ENCODE measurements at regions not wholly inside any gene's neighbourhood (a gene's known extent, or its start where the extent isn't known, plus 50 kb on each side); places are given as distances from the start of the nearest gene placed in this dataset.

DNA sequence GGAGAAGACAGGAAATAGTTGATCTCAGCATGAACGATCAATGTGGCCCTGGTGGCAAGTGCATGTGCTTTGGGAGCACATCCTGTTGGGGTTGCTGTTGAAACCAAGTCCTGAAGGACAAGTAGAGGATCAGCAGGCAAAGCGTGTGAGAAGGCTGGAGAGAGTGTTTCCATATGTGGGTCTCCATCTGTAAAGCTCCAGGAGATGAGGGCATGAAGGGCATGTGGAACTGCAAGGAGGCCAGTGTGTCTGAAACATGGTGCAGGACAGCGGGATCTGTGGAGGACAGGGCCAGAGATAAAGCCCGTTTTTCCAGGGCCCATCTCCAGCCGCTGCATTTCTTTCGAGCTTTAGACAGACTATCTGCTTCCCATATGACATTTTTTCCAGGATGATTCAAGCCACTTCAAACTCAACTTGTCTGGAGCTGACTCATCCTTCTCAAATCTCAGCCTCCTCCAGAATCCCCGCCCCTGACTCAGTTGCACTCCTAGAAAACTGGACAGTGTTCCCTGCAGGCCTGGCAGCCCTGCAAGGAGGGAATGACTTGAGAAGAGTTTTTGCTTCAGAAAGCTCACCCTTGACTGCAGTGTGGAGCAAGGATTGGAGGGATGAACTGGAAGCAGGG is 226.1 kb downstream of the VAPA start:
- 87% methylated on average over 7 of the region's 7 CpGs for WGBS
- no peak overlapping the region for H3K4me3 ChIP-seq
- H3K27ac ChIP-seq = no peak overlapping the region
- H3K36me3 ChIP-seq = no peaks in the 10 kb centered on the region
- H3K9me3 ChIP-seq = no peaks in the 10 kb centered on the region
- no peaks in the 10 kb centered on the region for H3K27me3 ChIP-seq (replicated peaks; ENCODE audit: insufficient read depth)
- intact Hi-C loops (cut with DNase I) = no loop called here
- no peaks in the 10 kb centered on the region for H3K4me1 ChIP-seq (replicated peaks)
- no peak for DNase-seq (ENCODE audit: low spot score)
- TF ChIP-seq POLR2A (IDR thresholded peaks at IDR 0.05) (no peak), POLR2AphosphoS5 (IDR thresholded peaks at IDR 0.05) (no peak), CTCF (IDR thresholded peaks at IDR 0.05) (no peak)

GRCh38 chr18:10140461-10141282 is 226.9 kb downstream of the VAPA start:
- H3K4me1 ChIP-seq (replicated peaks) = no peaks in the 10 kb centered on the region
- peak; percentile 33 for DNase-seq (ENCODE audit: low spot score)
- H3K27ac ChIP-seq = no peak overlapping the region
- H3K36me3 ChIP-seq = no peaks in the 10 kb centered on the region
- H3K9me3 ChIP-seq = no peaks in the 10 kb centered on the region
- no peak overlapping the region for H3K4me3 ChIP-seq
- intact Hi-C loops (cut with DNase I) = no loop called here
- 63% methylated on average over 7 of the region's 7 CpGs for WGBS
- H3K27me3 ChIP-seq (replicated peaks; ENCODE audit: insufficient read depth) = no peaks in the 10 kb centered on the region
- peak; percentile 7 for TF ChIP-seq POLR2AphosphoS5 (IDR thresholded peaks at IDR 0.05)
- TF ChIP-seq CTCF (IDR thresholded peaks at IDR 0.05) = no peak

GRCh38 chr18:10141559-10141958 is 227.7 kb downstream of the VAPA start:
- no peak overlapping the region for H3K27ac ChIP-seq
- 77% methylated on average over 7 of the region's 7 CpGs for WGBS
- no peaks in the 10 kb centered on the region for H3K9me3 ChIP-seq
- no peak for TF ChIP-seq CTCF (IDR thresholded peaks at IDR 0.05)
- TF ChIP-seq POLR2AphosphoS5 (IDR thresholded peaks at IDR 0.05) = no peak
- no peak for TF ChIP-seq POLR2A (IDR thresholded peaks at IDR 0.05)
- no peaks in the 10 kb centered on the region for H3K4me1 ChIP-seq (replicated peaks)
- no peaks in the 10 kb centered on the region for H3K27me3 ChIP-seq (replicated peaks; ENCODE audit: insufficient read depth)
- intact Hi-C loops (cut with DNase I) = no loop called here
- no peaks in the 10 kb centered on the region for H3K36me3 ChIP-seq
- no peak for DNase-seq (ENCODE audit: low spot score)
- no peak overlapping the region for H3K4me3 ChIP-seq

DNA sequence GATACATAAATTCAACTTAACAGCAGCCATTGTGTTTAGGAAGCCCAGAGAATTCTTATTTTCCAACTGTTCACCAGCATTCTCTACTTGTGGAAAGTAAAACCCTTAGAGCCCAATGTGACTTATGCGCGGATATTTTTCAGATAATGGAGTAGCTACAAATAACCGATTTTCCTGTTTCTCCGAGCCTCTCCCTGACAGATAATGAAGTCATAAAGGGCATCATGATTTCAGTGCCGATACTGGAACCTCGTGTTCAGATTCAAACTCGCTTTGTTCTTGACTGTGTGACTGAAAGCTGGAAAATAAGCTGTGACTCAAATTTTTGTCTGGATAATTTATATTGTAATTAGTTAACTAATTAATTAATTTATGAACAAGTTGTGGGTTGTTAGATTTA is 228.2 kb downstream of the VAPA start:
- Histone ChIP-seq H3K27ac (no peak overlapping the region), H3K36me3 (no peaks in the 10 kb centered on the region), H3K27me3 (replicated peaks; ENCODE audit: insufficient read depth) (no peaks in the 10 kb centered on the region), H3K9me3 (no peaks in the 10 kb centered on the region), H3K4me3 (no peak overlapping the region), H3K4me1 (replicated peaks) (no peaks in the 10 kb centered on the region)
- TF ChIP-seq POLR2A (IDR thresholded peaks at IDR 0.05) (no peak), POLR2AphosphoS5 (IDR thresholded peaks at IDR 0.05) (no peak), CTCF (IDR thresholded peaks at IDR 0.05) (no peak)
- intact Hi-C loops (cut with DNase I) = no loop called here
- DNase-seq (ENCODE audit: low spot score) = no peak
- WGBS = 72% methylated on average over 7 of the region's 7 CpGs

Measured in prostate gland (tissue), 2 donors.